AG04449 (cell line): ENCODE measurements at regions not wholly inside any gene's neighbourhood (a gene's known extent, or its start where the extent isn't known, plus 50 kb on each side); places are given as distances from the start of the nearest gene placed in this dataset.

ENCODE experiments used
- CTCF ChIA-PET: fragments of 350-600 bp; formaldehyde crosslinking; extraction: SDS; loops from one replicate; lab custom pipeline; 2021; ENCODE audit warnings: antibody characterized with exemption; lab: Yijun Ruan, JAX
- POLR2A ChIA-PET: fragments of 400-600, 350-600 bp; formaldehyde crosslinking; extraction: SDS; loops from one replicate; lab custom pipeline; 2020; ENCODE audit warnings: antibody characterized with exemption, inconsistent platforms; lab: Yijun Ruan, JAX
- DNase-seq: peaks from one replicate; pipeline ENCODE4 v3.0.0-alpha.2; 2010; ENCODE audit warnings: low read depth, low spot score
- H3K4me3 ChIP-seq: 2 replicates; pipeline ENCODE4 v1.5.1; 2011; ENCODE audit warnings: low read depth, mild to moderate bottlenecking, control low read depth, low read length
- CTCF ChIP-seq: IDR thresholded peaks from one replicate; pipeline ENCODE4 v1.5.1; 2011; ENCODE audit warnings: mild to moderate bottlenecking, moderate library complexity, low read length, control low read depth, inconsistent platforms; ENCODE audit not compliant: insufficient read depth; ENCODE audit errors: missing control alignments

GRCh38 chr10:78274491-78274890 lies 240.8 kb downstream of the RPS24 start:
- no peak for TF ChIP-seq CTCF
- CTCF ChIA-PET = no interaction called here
- no peak overlapping the region for H3K4me3 ChIP-seq
- POLR2A ChIA-PET = no interaction called here
- DNase-seq = no peak

GRCh38 chr10:78276139-78276538 lies 242.5 kb downstream of the RPS24 start:
- POLR2A ChIA-PET = interaction anchor here (0.7 kb wide), 1 partner anchor 44 kb away, joined by 3 read pairs; no protein-coding TSS in a partner anchor
- CTCF ChIA-PET = no interaction called here
- no peak for TF ChIP-seq CTCF

GRCh38 chr10:78277314-78278057 lies 243.8 kb downstream of the RPS24 start:
- ChIA-PET POLR2A (no interaction called here), CTCF (no interaction called here)
- no peak overlapping the region for H3K4me3 ChIP-seq
- no peak for TF ChIP-seq CTCF
- no peak for DNase-seq

More at GRCh38 chr10:78276139-78276538, 242.5 kb downstream of the RPS24 start:
- no peak overlapping the region for H3K4me3 ChIP-seq
- no peak for DNase-seq

- DNase-seq = no peak
Observed at GRCh38 chr10:78278058-78278404, 244.4 kb downstream of the RPS24 start.

GRCh38 chr10:78279756-78280155 lies 246.1 kb downstream of the RPS24 start:
- H3K4me3 ChIP-seq = no peak overlapping the region
- ChIA-PET POLR2A (no interaction called here), CTCF (no interaction called here)
- DNase-seq = no peak
- TF ChIP-seq CTCF = no peak

More at GRCh38 chr10:78278058-78278404, 244.4 kb downstream of the RPS24 start:
- no peak for TF ChIP-seq CTCF
- ChIA-PET CTCF (no interaction called here), POLR2A (no interaction called here)
- H3K4me3 ChIP-seq = no peak overlapping the region

GRCh38 chr10:78280604-78281003 lies 246.9 kb downstream of the RPS24 start:
- ChIA-PET POLR2A (no interaction called here), CTCF (no interaction called here)
- TF ChIP-seq CTCF = no peak
- no peak overlapping the region for H3K4me3 ChIP-seq
- no peak for DNase-seq
